GM19452 (cell line): ENCODE measurements at regions not wholly inside any gene's neighbourhood (a gene's known extent, or its start where the extent isn't known, plus 50 kb on each side); places are given as distances from the start of the nearest gene placed in this dataset.

Experiments
- ATAC-seq: cut with Tn5 transposase; IDR thresholded peaks from one replicate; pipeline ENCODE4 v1.9.1; 2021; ENCODE audit not compliant: unreplicated experiment

DNA sequence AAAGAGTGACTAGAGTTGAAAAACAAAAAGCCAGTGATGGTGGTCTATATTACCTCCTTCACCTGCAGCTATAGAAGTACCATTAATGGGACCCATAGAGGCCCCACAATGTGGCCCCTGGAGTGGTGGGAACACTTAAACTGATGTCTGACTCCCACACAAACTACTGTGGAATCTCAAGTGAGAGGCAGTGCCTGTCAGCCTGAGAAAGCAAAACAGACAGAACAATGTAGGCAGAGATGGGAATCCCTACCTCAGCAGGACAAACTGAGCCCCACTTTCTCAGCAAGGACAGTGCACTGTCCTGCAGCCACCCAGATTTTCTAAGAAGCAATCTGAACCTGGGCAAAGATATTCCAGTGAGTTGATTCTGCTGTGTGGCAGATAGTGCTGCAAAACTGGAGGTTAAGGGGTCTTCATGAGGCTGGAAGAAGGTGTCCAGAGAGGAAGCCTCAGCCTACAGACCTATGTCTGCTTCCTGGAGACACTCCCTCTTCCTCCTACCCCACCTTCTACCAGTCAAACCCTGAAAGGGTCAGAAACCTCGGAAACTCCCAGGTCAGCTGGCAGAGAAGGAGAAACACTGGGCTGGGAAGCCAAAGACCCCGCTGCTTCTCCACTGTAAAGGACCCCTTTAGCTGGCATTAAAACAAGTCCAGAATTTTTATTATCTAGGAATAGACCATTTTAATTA is 228.7 kb downstream of the C1orf94 start:
- ATAC-seq = no peak

DNA sequence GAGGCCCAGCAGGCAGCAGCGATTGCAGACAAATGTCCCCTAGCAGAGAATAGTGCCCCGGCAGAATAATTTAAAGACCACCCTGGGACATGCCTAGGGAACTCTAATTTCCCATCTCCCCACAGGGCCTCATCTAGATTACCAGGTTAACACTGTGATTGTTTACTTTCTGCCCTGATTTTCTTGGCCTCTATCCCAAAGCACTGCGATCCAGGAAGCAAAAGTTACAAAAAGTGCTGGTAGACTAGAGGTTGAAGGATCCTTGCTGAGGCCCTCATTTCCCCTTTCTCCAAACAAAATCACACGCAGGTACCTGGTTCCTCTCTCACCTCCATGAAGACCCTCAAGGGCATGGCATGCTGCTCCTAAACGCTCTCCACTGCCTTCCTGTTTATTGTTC is 229.7 kb downstream of the C1orf94 start:
- ATAC-seq = no peak

DNA sequence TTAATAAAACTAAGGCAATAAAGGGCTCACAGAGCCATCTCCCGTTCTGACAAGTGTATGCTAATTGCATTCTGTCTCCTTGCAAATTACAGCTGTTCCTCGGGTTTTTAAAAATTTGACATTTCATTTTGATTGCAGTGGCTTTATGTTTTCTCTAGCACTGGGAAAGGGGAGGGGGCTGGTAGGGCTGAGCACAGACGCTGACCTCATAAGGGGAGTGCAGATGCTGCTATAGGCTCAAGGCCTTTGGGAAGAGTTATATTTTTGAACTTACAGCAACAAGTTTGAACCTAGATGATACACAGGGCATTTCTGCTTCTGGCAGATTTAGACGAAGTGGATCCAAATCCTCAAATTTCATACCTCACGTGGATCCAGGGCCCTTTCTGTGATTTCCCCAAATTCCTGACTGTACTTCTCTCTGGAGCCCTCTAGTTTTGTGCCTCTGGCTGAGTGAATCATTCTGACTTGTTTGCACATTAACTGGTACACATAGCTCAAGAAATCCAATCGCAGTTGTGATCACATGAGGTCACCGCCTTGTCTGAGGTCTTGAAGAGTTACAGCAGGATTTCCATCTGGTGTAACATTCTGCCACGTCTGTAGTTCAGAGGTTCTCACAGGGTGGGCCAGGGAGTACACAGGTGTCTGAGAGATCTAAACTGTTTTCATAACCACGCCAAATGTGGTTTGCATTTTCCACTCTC is 230.3 kb downstream of the C1orf94 start:
- no peak for ATAC-seq

DNA sequence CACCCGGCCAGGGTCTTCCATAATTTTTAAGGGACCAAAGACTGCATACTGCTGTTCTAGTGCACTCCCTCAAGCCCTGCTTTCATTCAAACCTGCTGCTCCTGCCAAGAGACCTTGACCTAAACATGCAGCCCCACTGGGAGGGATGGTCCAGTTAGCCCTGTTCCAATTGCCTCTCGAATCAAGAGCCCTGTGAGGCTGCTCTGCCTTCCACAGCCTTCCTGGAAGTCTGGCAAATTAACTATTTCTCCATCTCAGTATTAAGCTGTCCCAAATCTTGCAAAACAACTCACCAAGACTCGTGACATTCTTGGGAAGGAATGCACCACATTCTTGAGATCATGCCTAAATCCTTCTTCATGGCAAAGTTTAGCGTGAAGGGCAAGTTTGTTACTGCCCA is 231.3 kb downstream of the C1orf94 start:
- ATAC-seq = no peak

DNA sequence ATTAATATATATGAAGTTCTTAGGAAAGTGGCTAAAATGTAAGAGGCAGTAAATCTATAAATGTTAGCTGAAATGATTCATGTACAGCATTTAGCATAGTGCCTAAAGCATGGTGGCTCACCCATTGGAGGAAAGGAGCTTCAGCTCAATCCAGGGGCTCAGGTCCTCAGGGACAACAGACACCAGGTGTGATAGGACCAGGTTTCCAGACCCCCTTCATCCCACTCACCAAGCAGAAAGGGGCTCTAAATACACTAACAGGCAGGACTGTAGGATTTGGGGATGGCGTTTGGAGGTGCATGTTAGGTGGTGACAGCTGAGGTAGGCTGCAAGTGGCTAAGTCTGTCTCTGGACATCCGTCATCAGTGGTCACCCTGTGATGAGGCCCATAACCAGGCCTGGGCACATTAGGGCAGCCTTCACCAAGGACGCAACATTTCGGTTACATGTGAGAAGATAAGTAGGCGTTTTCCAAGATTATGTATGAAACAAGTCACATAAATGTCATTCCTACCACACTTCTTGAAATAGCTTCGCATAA is 233.1 kb downstream of the C1orf94 start:
- ATAC-seq = no peak

DNA sequence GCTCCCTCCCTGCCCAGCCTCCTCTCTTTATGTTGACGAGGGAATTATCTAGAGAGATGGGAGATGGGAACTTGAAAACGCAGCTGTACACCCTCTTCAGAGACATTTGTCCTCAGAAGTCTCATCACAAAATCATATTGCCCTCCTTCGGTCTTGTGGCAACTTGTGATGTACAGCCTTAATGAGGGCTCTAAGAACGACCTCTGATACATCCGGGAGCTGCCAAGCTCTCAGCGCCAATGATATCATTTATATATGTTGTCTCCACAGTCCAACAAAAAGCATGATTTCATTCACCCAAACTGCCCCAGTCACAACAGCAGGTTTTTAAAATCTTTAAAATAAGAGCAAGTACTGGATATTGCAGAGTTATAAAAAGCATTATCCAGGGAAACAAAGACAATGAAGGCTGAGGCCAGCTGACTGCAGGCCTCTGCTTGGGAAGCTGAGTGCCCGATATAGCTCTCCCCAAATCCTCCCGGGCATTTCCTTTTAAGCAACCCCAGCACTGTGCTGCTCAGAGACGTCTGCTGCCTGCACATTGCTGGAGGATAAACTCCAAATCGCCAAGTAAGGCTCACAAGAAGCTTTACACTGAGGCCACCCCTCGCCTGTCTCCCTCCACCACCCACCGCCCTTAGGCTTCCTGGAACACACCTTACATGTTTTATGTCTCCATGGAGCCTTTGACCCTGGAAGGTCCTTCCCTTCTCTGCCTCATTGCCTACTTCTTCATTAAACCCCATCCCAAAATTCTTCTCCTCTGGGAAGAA is 236.1 kb downstream of the C1orf94 start:
- no peak for ATAC-seq

DNA sequence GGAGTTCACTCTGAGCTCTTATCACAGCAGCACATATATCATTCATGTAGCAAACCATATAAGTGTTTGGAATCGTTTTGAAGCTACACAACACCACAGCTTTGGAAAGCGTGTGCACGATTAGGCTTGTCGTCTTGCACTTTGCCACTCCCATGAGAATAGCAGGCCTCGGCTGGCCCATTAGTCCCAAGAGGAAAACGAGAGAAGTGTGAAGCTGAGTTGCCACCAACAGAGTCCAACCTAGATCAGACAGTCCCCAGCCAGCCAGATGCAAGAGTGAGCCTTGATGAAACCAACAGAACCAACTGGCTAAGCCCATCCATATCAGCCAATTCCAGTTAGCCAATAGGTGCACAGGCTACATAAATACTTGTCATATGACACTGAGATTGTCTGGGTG is 238.4 kb downstream of the C1orf94 start:
- no peak for ATAC-seq

DNA sequence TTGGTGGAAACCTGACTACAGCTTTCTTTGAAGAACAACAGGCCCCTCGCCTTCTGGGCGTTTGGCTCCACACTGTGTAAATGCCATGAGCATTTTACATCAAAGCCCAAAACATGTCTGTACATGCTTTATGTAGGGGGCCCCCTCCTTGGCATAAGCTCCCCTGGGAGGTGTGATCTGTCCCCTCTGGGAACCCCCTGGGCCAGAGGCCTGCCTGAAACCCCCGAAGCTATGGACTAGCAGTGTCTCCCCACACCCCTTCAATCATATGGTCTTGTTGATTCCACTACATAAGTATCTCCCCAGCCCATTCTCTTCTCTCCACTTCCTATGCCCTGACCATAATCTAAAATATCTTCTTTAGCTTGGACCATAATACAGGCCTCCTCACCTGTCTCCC is 241.5 kb downstream of the C1orf94 start:
- ATAC-seq = no peak

DNA sequence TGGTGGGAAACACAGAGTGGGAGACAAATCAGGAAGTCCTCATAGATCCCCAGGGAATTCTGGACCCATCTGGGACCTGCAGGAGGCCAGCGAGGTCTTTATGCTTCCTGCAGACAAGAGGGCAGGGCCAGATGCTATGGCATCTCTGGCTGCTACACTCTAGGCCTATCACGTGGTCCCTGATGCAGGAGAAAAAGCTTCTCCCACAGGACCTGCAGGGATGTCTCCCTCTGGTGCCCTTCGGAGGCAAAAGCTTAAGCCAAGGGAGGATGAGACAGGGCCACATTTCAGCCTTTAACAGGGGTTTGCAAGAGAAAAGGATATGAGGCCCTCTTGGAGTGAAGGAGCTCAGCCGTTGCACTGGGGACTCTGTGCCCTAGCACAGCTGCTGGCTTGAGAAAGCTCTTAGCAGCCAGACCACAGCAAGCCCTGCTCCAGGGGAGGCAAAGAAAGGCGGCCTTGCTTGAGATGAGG is 243.0 kb downstream of the C1orf94 start:
- ATAC-seq = no peak

DNA sequence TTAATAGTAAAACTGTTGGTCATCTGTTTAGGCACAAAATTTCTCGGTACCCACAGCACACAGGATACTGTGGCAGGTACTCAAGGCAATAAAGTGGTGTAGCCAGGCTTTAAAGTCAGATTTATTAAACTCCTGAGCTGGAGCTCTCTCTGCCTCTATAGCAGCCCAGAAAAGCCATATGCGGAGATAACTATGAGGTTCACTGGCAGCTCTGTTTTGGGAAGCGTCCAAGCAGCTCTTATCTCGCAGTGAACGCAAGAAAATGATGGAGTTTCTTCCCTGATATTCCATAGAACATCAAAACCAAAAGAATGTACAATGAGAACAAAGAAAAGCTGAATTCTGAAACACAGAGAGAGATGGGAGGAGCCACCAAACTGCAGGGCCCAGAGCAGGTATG is 248.3 kb downstream of the C1orf94 start:
- ATAC-seq = no peak

DNA sequence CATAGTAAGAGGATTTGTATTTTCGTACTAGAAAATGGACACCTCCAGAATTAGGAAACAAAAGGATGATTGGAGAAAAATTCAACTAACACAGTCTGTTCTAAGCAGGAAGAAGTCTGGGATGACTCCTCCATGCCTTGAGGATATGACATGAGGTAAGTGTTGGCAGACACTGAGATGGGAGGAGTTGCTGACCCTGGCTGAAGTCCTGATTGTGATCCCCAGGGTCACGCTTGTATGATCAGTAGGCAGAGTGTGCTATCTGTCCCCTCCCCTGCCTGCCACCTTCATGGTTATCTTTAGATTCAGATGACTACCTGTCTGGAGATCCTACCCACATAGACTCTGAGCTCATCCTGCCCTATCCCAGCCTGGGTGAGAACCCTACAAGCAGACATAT is 249.1 kb downstream of the C1orf94 start:
- ATAC-seq = no peak

DNA sequence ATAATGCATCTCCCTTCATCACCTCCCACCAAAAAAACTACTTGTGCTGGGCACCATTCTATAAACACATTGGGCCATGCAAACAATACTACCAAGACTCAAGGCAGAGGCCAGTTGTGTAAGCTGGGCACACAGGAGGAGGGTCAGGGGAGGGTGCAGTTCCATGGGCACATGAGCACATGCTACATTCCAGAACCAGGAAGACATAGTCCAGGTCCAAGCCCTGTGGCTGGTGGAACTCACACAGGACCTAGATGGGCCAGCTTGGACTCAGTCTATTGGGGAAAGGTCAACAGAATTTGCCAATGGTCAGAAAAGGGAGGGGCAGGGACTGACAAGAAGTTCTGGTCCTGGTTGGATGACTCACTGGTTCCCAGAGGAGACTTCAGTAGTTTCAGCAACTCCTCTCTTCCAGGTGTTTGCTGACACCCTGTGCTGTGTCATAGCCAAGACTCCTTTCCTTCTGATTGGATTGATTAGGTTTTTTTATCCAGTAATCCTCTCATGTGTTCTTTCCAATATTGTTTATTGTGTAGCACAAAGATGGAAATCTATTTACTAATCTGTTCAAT is 249.7 kb downstream of the C1orf94 start:
- no peak for ATAC-seq

DNA sequence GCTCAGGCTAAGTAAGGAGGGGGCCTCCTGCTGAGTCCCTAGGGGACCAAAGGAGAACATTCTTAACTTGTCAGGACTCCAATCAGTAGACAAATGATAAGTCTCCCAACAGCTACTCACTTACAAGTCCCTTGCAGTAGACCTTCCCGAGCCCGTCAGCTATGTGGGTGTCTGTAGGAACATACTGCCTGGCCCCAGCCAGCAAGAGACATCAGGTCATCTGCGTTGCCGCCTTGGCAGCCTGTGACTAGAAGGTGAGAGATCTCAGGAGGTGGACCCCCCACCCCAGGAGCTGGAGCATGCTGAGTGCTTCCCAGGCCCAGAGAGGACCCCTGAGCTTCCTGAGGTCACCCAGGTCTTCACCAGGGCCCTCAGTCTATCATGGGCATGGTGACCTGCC is 250.5 kb downstream of the C1orf94 start:
- ATAC-seq = no peak

DNA sequence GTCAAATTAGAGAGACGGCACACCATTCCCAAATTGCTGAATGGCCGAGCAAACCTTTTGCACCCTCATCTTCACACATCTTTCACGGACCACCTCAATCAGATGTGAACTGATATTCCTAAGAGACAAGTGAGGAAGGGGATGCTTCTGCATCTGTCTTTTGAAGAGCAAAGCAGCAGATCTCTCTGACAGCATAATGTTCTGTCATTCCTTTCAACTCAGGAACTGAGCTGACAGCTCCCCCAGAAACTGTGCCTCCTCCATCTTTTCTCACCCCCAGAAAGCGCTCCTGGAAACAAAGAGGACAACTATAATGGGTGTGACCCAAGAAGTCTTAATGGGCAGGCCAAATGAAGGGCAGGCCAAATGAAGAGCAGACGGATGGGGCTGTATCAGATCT is 256.4 kb downstream of the C1orf94 start:
- ATAC-seq = no peak

DNA sequence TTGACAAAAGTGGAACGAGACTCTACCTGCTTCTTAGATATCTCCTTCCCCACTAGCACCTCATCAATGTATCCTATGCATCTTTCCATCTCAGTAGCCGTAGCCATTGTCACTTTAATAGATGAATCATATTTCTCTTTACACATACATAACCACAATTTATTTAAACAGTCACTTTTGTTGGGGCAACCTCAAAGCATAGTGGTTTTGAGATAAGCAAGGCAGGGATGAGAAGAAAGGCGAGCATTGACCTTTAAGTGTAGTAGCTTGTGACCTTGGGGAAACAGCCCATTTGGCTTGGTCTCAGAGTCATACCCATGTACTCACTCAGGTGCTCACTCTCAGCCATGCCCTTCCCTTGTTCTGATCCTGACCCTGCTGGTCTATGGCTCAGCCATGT is 260.1 kb downstream of the C1orf94 start:
- ATAC-seq = no peak

DNA sequence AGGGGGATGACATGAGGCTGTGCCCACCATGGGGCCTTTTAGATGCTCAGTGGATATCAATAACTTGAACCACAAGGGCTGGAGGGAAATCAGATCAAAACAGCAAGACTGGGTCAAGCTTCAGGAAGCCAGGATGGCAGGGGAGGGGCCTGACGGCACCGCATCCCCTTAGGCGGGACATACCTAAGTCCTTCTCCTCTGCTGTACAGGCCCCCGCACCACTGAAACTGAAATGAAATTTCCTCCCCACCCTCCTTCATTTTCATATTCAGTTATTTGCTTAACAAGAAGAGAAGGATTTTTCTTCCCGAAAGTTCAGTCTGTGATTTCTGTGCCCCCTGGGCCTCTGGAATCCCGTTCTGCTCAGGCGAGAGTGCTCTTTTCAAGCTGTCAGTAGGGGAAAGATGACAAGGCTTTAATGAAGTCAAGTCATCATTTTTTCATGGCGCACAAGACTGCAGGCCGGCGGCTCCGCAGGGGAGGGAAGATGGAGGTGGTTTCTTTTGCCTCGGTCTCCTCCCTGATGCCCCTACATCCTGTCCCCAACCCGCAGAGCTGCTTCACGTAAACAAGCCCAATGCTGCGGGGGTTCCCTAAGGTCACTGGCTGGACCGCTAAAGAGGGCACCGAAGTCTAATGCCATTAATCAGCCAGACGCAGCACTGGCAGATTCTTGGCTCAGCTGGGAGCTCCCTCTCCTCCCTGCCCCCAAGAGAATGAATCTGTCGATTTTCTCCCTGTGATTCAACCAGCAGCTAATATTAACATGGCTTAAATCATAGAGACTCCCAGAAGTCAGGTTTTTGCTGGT is 264.8 kb downstream of the C1orf94 start:
- no peak for ATAC-seq

DNA sequence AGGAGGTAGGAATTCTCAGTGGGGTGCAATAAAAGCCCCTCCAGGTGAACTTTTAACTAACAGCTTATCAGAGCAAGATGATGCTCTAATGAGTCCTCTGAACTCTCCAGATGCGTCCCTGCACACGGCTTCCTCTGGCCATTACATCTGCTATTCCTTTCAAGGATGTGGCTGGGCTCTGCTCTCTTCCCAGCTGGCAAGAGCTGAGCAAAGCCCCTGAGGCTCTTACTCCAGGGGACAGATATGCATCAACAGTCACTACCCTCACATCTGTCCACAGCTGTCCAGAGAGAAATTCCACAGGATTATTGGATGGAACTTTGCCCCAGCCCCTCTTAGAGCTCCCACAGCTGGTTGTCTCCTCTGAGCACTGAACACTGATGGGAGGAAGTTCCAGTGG is 267.8 kb downstream of the C1orf94 start:
- no peak for ATAC-seq

DNA sequence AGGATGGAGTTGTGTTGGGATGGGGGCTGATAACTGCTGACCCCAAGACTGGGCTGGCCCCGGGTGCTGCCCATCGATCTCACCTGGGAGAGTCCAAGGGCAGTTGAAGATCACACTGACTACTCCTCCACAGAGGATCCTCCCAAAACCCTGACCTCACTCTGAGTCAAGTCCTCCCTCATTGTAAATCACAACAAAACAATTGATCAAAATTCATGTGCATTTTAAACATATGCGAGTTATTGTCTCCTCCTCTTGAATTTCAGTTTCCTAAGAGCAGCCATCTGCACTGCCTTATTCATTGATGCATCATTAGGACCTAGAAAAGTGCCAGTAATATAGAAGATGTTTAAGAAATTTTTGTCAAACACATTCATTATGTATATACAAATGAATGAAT is 273.6 kb downstream of the C1orf94 start:
- ATAC-seq = no peak

DNA sequence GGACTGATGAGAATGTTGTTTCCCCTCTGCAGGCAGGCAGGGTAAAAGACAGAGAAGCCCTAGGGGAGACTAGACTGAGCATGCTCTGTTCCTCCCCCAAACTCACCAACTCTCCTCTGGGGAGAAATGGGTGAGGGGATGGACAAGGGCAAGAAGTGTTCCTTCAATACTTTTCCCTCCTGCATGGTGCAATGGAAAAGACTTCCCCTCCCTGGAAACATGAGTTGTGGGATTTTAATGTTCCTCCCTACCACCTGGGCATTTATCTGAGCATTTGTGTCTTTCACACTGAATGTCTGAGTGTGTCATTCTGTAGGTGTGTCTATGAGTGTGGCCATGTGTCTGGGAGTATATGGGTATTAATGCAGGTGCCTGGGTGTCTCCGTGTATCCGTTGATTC is 275.7 kb downstream of the C1orf94 start:
- no peak for ATAC-seq

DNA sequence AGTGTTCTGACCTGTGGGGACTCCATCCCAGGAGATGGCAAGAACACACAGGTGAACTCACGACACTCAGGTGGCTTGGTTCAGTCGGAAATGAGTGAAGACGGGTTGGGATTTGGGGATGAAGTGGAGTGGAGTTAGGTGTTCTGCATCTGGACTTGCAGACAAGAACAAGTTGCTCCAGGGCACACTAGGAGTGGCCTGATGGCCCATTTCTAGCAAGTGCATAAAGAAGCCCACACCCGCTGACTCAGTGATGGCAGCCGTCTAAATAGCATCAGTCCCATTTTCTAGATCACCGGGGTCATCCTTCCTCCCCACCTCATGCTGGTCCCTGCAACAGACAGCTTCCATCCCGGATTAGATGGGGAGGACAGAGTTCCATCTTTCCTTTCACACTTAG is 278.4 kb downstream of the C1orf94 start:
- ATAC-seq = no peak

DNA sequence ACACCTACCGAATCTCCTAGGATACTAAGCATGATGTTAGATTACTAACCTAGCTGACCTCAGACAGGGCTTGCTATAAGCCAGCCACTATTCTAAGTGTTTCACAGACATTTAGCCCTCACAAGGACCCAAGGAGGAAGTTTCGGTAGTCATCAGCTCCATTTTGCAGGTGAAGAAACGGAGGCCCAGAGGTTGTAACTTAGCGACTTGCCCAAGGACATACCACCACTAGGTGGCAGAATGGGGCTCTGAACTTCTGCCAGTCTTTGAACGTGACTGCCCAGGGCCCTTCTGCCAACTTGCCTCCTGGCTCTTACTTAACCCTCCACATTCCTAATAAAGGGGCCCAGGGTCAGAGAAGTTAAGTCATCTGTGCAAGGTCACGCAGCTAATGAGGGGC is 283.5 kb downstream of the C1orf94 start:
- ATAC-seq = no peak
